SJSA1 (cell line): ENCODE measurements at regions not wholly inside any gene's neighbourhood (a gene's known extent, or its start where the extent isn't known, plus 50 kb on each side); places are given as distances from the start of the nearest gene placed in this dataset.
"Not testable (repeated sequence)": the region's sequence is repeated elsewhere in the genome, so short reads cannot be mapped to it uniquely, and the experiment has no call there.

Experiments
- DNase-seq, 2 experiments: peaks; one replicate each; pipeline ENCODE4 v3.0.0-alpha.2; 2015 to 2020; ENCODE audit warnings: low spot score in 2 of 2, low read depth in 1 of 2
- H3K27ac ChIP-seq: fragments of 250-450 bp; sonication (Bioruptor Pico); 2 replicates; pipeline ENCODE4 v1.5.1; 2020; ENCODE audit warnings: mild to moderate bottlenecking, moderate library complexity
- H3K27me3 ChIP-seq: fragments of 250-450 bp; sonication (Bioruptor Pico); replicated peaks from 2 replicates; pipeline ENCODE4 v1.5.1; 2020; ENCODE audit warnings: mild to moderate bottlenecking, moderate library complexity
- H3K36me3 ChIP-seq: fragments of 250-450 bp; sonication (Bioruptor Pico); 2 replicates; pipeline ENCODE4 v1.5.1; 2020; ENCODE audit warnings: mild to moderate bottlenecking
- H3K4me1 ChIP-seq: fragments of 250-450 bp; sonication (Bioruptor Pico); replicated peaks from 2 replicates; pipeline ENCODE4 v1.6.1; 2021; ENCODE audit warnings: mild to moderate bottlenecking
- H3K4me3 ChIP-seq: fragments of 250-450 bp; sonication (Bioruptor Pico); 2 replicates; pipeline ENCODE4 v1.5.1; 2020; ENCODE audit warnings: mild to moderate bottlenecking
- H3K9me3 ChIP-seq: fragments of 250-450 bp; sonication (Bioruptor Pico); replicated peaks from 2 replicates; pipeline ENCODE4 v1.5.1; 2020; ENCODE audit warnings: mild to moderate bottlenecking

- no peak for DNase-seq
- no peak overlapping the region for H3K4me3 ChIP-seq
- no peaks in the 10 kb centered on the region; the same call in 1 of the 2 replicates for H3K9me3 ChIP-seq
- no peaks in the 10 kb centered on the region for H3K27me3 ChIP-seq
- no peaks in the 10 kb centered on the region for H3K36me3 ChIP-seq
- H3K4me1 ChIP-seq: no peaks in the 10 kb centered on the region
- no peak overlapping the region for H3K27ac ChIP-seq
Observed at GRCh38 chr5:72681781-72682180, 134.7 kb upstream of the TNPO1 start.

DNA sequence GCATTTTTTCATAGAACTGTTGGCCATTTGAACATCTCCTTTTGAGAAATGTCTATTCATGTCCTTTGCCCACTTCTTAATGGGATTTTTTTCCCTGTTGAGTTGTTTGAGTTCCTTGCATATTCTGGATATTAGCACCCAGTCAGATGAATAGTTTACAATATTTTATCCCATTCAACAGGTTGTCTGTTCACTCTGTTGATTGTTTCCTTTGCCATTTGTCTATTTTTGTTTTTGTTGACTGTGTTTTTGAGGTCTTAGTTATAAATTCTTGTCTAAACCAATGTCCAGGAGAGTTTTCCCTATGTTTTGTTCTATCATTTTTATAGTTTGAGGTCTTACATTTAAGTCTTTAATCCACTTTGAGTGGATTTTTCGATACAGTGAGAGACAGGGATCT lies 139.0 kb upstream of the TNPO1 start:
- Histone ChIP-seq H3K36me3 (no peaks in the 10 kb centered on the region), H3K4me3 (no peak overlapping the region), H3K9me3 (no peaks in the 10 kb centered on the region; the same call in 1 of the 2 replicates), H3K27me3 (no peaks in the 10 kb centered on the region), H3K27ac (no peak overlapping the region), H3K4me1 (no peaks in the 10 kb centered on the region)
- DNase-seq: no peak

DNA sequence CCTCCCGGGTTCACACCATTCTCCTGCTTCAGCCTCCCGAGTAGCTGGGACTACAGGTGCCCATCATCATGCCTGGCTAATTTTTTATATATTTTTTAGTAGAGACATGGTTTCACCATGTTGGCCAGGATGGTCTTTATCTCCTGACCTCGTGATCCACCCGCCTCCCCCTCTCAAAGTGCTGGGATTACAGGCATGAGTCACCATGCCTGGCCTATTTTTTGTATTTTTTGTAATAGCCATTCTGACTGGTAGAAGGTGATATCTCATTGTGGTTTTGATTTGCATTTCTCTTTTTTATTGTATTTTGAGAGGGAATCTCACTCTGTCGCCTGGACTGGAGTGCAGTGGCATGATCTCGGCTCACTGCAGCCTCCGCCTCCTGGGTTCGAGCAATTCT lies 139.6 kb upstream of the TNPO1 start:
- H3K36me3 ChIP-seq, H3K27me3 ChIP-seq, H3K9me3 ChIP-seq, H3K4me3 ChIP-seq, DNase-seq, H3K4me1 ChIP-seq, H3K27ac ChIP-seq: not testable (repeated sequence)

- Histone ChIP-seq H3K4me1 (no peaks in the 10 kb centered on the region), H3K9me3 (no peaks in the 10 kb centered on the region), H3K4me3 (no peak overlapping the region), H3K27me3 (no peaks in the 10 kb centered on the region), H3K36me3 (no peaks in the 10 kb centered on the region), H3K27ac (no peak overlapping the region)
- DNase-seq: no peak
Observed at GRCh38 chr5:72673623-72674022, 142.8 kb upstream of the TNPO1 start.

DNA sequence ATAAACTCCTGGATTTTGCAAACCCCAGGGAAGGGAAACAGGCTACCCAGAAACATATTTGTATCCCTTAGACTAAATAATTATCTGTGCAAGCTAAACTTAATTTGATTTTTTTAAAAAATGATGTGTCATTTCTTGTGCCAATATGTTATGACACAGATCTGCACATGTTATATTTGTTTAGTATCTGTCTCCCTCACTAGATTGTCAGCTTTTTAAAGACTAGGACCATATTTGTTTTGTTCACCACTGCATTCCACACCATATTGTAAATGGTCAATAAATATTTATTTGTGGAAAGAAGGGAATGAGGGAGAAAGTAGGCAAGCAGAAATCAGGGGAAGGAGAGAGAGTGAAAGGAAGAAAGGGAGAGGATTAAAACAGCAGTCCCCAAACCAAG lies 143.3 kb upstream of the TNPO1 start:
- no peaks in the 10 kb centered on the region for H3K9me3 ChIP-seq
- no peak overlapping the region for H3K4me3 ChIP-seq
- no peaks in the 10 kb centered on the region for H3K27me3 ChIP-seq
- DNase-seq: no peak
- no peaks in the 10 kb centered on the region for H3K36me3 ChIP-seq
- H3K27ac ChIP-seq: no peak overlapping the region
- no peaks in the 10 kb centered on the region for H3K4me1 ChIP-seq

- Histone ChIP-seq H3K9me3 (no peaks in the 10 kb centered on the region), H3K27me3 (no peaks in the 10 kb centered on the region), H3K4me3 (no peak overlapping the region), H3K4me1 (0 out of 2 replicates have a peak, but pooled peaks cover 5% of the 10 kb centered on the region), H3K36me3 (no peaks in the 10 kb centered on the region), H3K27ac (no peak overlapping the region)
- DNase-seq: no peak
Observed at GRCh38 chr5:72667708-72668107, 148.8 kb upstream of the TNPO1 start.

DNA sequence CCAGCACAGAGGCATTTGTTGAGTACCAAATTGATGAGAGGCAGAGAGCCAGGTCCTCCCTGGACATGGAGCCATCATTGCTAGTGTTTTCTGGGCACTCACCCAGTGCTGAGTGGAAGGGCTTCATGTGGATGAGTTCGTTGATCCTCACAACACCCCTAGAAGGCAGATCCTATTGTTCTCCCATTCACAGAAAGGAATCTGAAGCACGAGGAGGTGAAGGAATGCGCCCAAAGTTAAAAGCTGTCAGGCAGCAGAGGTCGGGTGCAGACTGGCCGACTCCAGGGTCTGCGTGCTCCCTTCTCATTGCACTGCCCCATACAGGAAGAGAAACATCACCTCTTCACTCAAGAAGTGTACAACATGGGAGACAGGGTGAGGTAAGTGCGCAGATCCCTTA lies 153.5 kb upstream of the TNPO1 start:
- no peaks in the 10 kb centered on the region for H3K27me3 ChIP-seq
- peaks cover 11% of the 10 kb centered on the region; the same call in 1 of the 2 replicates for H3K4me1 ChIP-seq
- H3K4me3 ChIP-seq: no peak overlapping the region
- no peak for DNase-seq
- no peaks in the 10 kb centered on the region for H3K9me3 ChIP-seq
- H3K27ac ChIP-seq: no peak overlapping the region
- H3K36me3 ChIP-seq: no peaks in the 10 kb centered on the region

GRCh38 chr5:72662305-72662704 lies 154.2 kb upstream of the TNPO1 start:
- Histone ChIP-seq H3K9me3 (no peaks in the 10 kb centered on the region), H3K27ac (no peak overlapping the region), H3K27me3 (no peaks in the 10 kb centered on the region), H3K4me3 (no peak overlapping the region), H3K36me3 (no peaks in the 10 kb centered on the region), H3K4me1 (peaks cover 11% of the 10 kb centered on the region; the same call in 1 of the 2 replicates)
- DNase-seq: no peak

DNA sequence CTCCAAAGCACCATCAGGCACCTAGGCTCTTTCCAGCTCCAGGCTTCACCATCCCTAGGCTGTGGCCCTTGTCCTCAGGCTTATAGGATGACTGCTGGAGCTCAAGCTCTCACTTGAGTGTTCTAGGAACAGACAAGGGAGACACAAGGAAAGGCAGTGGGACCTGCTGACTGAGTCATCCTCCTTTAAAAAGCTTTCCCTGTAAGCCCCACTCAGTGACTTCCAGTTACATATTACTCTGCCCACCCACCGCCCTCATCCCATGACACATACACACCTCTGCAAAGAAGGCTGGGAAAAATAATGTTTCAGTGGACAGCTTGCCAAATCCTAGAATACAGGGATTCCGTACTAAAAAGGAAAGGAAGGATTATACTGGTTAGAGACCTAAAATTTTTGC lies 154.2 kb upstream of the ZNF366 start:
- Histone ChIP-seq H3K4me3 (no peak overlapping the region), H3K9me3 (no peaks in the 10 kb centered on the region), H3K27me3 (no peaks in the 10 kb centered on the region), H3K27ac (no peak overlapping the region), H3K36me3 (no peaks in the 10 kb centered on the region), H3K4me1 (peaks cover 11% of the 10 kb centered on the region; the same call in 1 of the 2 replicates)
- peak; percentile 35 to 60 for DNase-seq

- H3K36me3 ChIP-seq: no peaks in the 10 kb centered on the region
- DNase-seq: no peak
- no peaks in the 10 kb centered on the region for H3K9me3 ChIP-seq
- no peak overlapping the region for H3K27ac ChIP-seq
- H3K27me3 ChIP-seq: no peaks in the 10 kb centered on the region
- H3K4me3 ChIP-seq: no peak overlapping the region
- H3K4me1 ChIP-seq: peaks cover 19% of the 10 kb centered on the region
Observed at GRCh38 chr5:72659726-72660125, 152.5 kb upstream of the ZNF366 start.

DNA sequence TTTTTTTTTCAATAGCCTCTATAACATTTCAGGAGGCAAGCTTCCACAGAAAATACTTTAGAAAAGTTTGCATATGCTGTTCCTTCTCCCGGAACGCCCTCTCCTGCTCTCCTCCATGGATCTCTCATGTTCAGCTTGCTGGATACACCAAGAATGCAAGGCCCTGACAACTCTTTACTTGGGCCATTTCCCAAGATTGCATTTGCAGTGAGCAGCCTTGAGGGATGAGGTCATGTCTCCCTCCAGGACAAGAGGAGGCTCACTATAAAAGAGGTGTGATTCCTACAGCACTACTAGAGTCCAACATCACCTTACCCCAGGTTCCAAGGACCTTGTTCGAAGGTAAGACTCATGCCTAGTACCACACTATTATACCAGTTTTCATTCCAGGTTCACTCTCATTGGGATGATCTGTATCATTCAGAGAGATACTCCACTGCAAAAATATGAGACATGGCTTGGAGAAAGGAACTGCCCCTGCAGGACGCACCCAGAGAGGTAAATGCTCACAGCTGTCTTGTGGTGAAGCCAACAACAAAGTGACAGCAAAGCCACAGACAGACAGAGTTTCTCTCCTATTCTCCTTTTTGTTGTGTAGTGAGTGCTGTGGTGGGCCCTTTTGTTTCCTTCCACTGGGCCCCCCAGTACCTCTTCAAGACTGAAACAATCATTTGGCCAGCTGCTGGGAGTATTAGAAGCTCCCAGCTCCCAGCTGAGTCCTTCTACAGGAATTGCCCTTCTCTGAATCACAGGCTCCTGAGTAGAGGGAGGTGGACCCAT lies 151.7 kb upstream of the ZNF366 start:
- Histone ChIP-seq H3K4me3 (no peak overlapping the region), H3K9me3 (no peaks in the 10 kb centered on the region)
- DNase-seq: no peak

DNA sequence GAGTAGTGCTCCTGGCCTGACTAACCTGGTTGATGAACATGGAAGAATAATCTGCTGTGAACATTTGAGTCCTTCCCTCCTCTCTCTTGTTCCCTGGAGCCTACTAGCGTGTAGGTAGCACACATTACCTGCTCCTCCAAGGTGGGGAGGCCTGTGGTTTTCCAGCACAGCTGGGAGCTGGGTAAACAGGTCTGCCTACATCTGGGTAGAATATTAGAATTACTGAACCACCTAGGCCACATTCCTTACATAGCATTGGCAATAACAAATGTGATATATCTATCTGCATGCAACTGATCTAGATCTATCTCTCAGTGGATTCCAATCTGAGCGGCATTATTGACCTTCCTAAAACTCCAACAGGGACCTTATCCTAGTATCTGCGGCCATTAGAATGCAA lies 151.0 kb upstream of the ZNF366 start:
- Histone ChIP-seq H3K36me3 (no peaks in the 10 kb centered on the region), H3K4me3 (no peak overlapping the region), H3K9me3 (no peaks in the 10 kb centered on the region), H3K4me1 (peaks cover 34% of the 10 kb centered on the region), H3K27ac (no peak overlapping the region), H3K27me3 (no peaks in the 10 kb centered on the region)
- no peak for DNase-seq

More for the DNA sequence above, 151.7 kb upstream of the ZNF366 start:
- H3K4me1 ChIP-seq: peaks cover 27% of the 10 kb centered on the region
- H3K36me3 ChIP-seq: no peaks in the 10 kb centered on the region
- no peak overlapping the region for H3K27ac ChIP-seq
- H3K27me3 ChIP-seq: no peaks in the 10 kb centered on the region

- Histone ChIP-seq H3K9me3 (no peaks in the 10 kb centered on the region), H3K27ac (no peak overlapping the region), H3K4me1 (peaks cover 42% of the 10 kb centered on the region), H3K27me3 (no peaks in the 10 kb centered on the region), H3K4me3 (no peak overlapping the region), H3K36me3 (no peaks in the 10 kb centered on the region)
- DNase-seq: no peak
Observed at GRCh38 chr5:72656756-72657513, 149.7 kb upstream of the ZNF366 start.

- DNase-seq: no peak
- Histone ChIP-seq H3K4me1 (peaks cover 45% of the 10 kb centered on the region), H3K4me3 (no peak overlapping the region), H3K27ac (no peak overlapping the region), H3K36me3 (no peaks in the 10 kb centered on the region), H3K27me3 (no peaks in the 10 kb centered on the region), H3K9me3 (no peaks in the 10 kb centered on the region)
Observed at GRCh38 chr5:72656331-72656730, 149.1 kb upstream of the ZNF366 start.
